Keratinocyte (primary cell): ENCODE measurements at regions not wholly inside any gene's neighbourhood (a gene's known extent, or its start where the extent isn't known, plus 50 kb on each side); places are given as distances from the start of the nearest gene placed in this dataset.

Experiments
- DNase-seq: peaks from one replicate; pipeline ENCODE4 v3.0.0-alpha.2; 2011; ENCODE audit warnings: low read depth, missing footprints, low spot score
- FAIRE-seq: peaks from 2 replicates; lab custom pipeline; 2011; peaks lifted over from hg19 to GRCh38; lab: Jason Lieb, UNC
- H2AFZ ChIP-seq: 2 replicates; pipeline ENCODE4 v1.6.0; 2012; ENCODE audit warnings: low read length, control low read depth, inconsistent platforms; ENCODE audit not compliant: control insufficient read depth
- H3K27ac ChIP-seq: 2 replicates; pipeline ENCODE4 v1.5.1; 2011; ENCODE audit warnings: low read length; ENCODE audit not compliant: control insufficient read depth, insufficient read depth
- H3K27me3 ChIP-seq: 3 replicates; pipeline ENCODE4 v1.6.0; 2011; ENCODE audit warnings: low read length; ENCODE audit not compliant: control insufficient read depth, insufficient read depth; ENCODE audit errors: extremely low read depth
- H3K36me3 ChIP-seq, 2 experiments: 2 replicates in 1 of 2; 3 replicates in 1 of 2; pipeline ENCODE4 v1.5.1; 2011; ENCODE audit warnings: low read length in 2 of 2, mild to moderate bottlenecking in 1 of 2; ENCODE audit not compliant: control insufficient read depth in 2 of 2, insufficient read depth in 2 of 2; ENCODE audit errors: extremely low read depth in 1 of 2
- H3K4me1 ChIP-seq: 3 replicates; pipeline ENCODE4 v1.5.1; 2011; ENCODE audit warnings: low read length; ENCODE audit not compliant: control insufficient read depth, insufficient read depth; ENCODE audit errors: extremely low read depth
- H3K4me2 ChIP-seq: 3 replicates; pipeline ENCODE4 v1.6.0; 2011; ENCODE audit warnings: low read depth, low read length; ENCODE audit not compliant: control insufficient read depth, insufficient read depth; ENCODE audit errors: extremely low read depth
- H3K4me3 ChIP-seq, 3 experiments: fragments of 200-600 bp in 1 of 3; sonication (generic) in 1 of 3; 2 replicates in 2 of 3; 3 replicates in 1 of 3; pipeline ENCODE4 v1.5.1; 2011 to 2016; ENCODE audit warnings: low read length in 3 of 3, mild to moderate bottlenecking in 3 of 3, control low read depth in 2 of 3, inconsistent platforms in 1 of 3, low read depth in 1 of 3, mixed read lengths in 1 of 3, mixed run types in 1 of 3, moderate library complexity in 1 of 3; ENCODE audit not compliant: control insufficient read depth in 2 of 3, insufficient read depth in 2 of 3; ENCODE audit errors: extremely low read depth in 1 of 3
- H3K79me2 ChIP-seq: 2 replicates; pipeline ENCODE4 v1.6.0; 2012; ENCODE audit warnings: low read length; ENCODE audit not compliant: control insufficient read depth, insufficient read depth
- H3K9ac ChIP-seq: 3 replicates; pipeline ENCODE4 v1.6.0; 2011; ENCODE audit warnings: low read length; ENCODE audit not compliant: control insufficient read depth, insufficient read depth; ENCODE audit errors: extremely low read depth
- H3K9me1 ChIP-seq: 3 replicates; pipeline ENCODE4 v1.6.0; 2011; ENCODE audit warnings: low read length; ENCODE audit not compliant: control insufficient read depth, insufficient read depth; ENCODE audit errors: extremely low read depth
- H3K9me3 ChIP-seq: 2 replicates; pipeline ENCODE4 v1.5.1; 2012; ENCODE audit warnings: low read depth, low read length; ENCODE audit not compliant: control insufficient read depth
- H4K20me1 ChIP-seq: 3 replicates; pipeline ENCODE4 v1.6.0; 2011; ENCODE audit warnings: low read length; ENCODE audit not compliant: control insufficient read depth, insufficient read depth; ENCODE audit errors: extremely low read depth
- EZH2 ChIP-seq: IDR thresholded peaks from one replicate; pipeline ENCODE4 v1.6.1; 2012; ENCODE audit warnings: inconsistent platforms, mild to moderate bottlenecking, low read length, moderate library complexity
- dilution Hi-C: fragments of 300-500 bp; cut with MboI; formaldehyde crosslinking; loops from one replicate; pipeline ENCODE4 v1.7.0; 2020; ENCODE audit warnings: low sequenced_read_pairs; ENCODE audit not compliant: extremely low pct_ligation_motif_present
- TF ChIP-seq, protein P1 (sequence below), 3 experiments: IDR thresholded peaks in 1 of 3; conservative IDR thresholded peaks in 1 of 3; optimal IDR thresholded peaks in 1 of 3; 2 replicates in 2 of 3; 3 replicates in 1 of 3; pipeline versions ENCODE3 to v1.5.1; 2011; ENCODE audit warnings: low read length in 3 of 3, mild to moderate bottlenecking in 3 of 3, moderate library complexity in 2 of 3, control low read depth in 1 of 3, inconsistent platforms in 1 of 3; ENCODE audit not compliant: insufficient read depth in 2 of 3; ENCODE audit errors: extremely low read depth in 1 of 3

DNA sequence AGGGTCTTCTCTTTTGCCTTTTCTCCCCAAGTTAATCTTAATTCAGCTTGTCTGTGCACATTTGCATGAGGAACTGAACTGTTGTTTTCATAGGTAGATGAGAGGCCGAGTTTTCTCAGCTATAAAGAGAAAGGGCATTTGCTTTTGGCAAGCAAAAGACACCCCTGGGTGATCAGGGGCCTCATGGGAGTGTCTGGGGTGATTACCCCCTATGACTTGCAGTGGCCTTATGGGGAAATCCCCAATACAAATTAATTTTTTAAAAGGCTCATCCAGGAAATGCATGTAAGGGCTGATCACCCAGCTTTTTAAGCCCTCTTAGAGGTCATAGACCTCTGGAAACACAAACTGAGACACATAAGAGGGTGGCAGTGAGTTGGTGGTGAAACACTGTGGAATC lies 56.4 kb upstream of the HMX1 start:
- Histone ChIP-seq H2AFZ (no peak overlapping the region), H3K9me3 (no peaks in the 10 kb centered on the region), H3K36me3 (no peaks in the 10 kb centered on the region), H3K9me1 (no peaks in the 10 kb centered on the region), H3K27me3 (no peaks in the 10 kb centered on the region), H3K9ac (no peak overlapping the region), H3K27ac (no peak overlapping the region), H4K20me1 (no peaks in the 10 kb centered on the region), H3K4me1 (no peaks in the 10 kb centered on the region), H3K4me2 (no peak overlapping the region), H3K79me2 (no peaks in the 10 kb centered on the region), H3K4me3 (no peak overlapping the region)
- FAIRE-seq: no peak
- TF ChIP-seq, protein P1, sequence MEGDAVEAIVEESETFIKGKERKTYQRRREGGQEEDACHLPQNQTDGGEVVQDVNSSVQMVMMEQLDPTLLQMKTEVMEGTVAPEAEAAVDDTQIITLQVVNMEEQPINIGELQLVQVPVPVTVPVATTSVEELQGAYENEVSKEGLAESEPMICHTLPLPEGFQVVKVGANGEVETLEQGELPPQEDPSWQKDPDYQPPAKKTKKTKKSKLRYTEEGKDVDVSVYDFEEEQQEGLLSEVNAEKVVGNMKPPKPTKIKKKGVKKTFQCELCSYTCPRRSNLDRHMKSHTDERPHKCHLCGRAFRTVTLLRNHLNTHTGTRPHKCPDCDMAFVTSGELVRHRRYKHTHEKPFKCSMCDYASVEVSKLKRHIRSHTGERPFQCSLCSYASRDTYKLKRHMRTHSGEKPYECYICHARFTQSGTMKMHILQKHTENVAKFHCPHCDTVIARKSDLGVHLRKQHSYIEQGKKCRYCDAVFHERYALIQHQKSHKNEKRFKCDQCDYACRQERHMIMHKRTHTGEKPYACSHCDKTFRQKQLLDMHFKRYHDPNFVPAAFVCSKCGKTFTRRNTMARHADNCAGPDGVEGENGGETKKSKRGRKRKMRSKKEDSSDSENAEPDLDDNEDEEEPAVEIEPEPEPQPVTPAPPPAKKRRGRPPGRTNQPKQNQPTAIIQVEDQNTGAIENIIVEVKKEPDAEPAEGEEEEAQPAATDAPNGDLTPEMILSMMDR (optimal IDR thresholded peaks at IDR 0.05 in 1 of 3, IDR thresholded peaks at IDR 0.05 in 1 of 3, conservative IDR thresholded peaks at IDR 0.05 in 1 of 3; ENCODE audit: extremely low read depth in 1 of 3, insufficient read depth in 2 of 3, low read length in 3 of 3): no peak
- TF ChIP-seq EZH2: no peak
- no peak for DNase-seq
- dilution Hi-C loops: no loop called here

DNA sequence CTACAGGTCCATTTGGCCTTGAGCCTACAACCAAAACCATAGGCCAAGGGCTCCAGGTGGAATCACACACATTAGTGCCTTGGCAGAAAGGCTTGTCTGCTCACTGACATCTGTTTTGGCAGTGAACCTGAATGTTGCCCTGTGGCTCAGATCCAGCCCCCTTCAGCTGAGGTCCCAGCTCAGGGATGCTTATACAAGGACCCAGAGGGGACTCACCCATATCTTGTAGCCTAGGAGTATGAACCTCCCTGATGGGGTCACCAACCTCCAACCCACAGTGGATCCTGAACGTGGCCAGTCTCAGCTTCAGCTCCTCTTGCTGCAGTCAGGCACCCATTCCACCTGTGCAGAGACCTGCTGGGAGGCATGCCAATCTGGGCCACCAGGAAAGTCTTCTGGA lies 50.8 kb upstream of the HMX1 start:
- FAIRE-seq: no peak
- dilution Hi-C loops: no loop called here

More for the DNA sequence above, 50.8 kb upstream of the HMX1 start:
- H3K4me3 ChIP-seq: no peak overlapping the region
- H3K9me1 ChIP-seq: no peaks in the 10 kb centered on the region
- no peak for DNase-seq
- no peak overlapping the region for H2AFZ ChIP-seq
- no peaks in the 10 kb centered on the region for H4K20me1 ChIP-seq
- no peaks in the 10 kb centered on the region for H3K36me3 ChIP-seq
- H3K27ac ChIP-seq: no peak overlapping the region
- TF ChIP-seq, protein P1 (optimal IDR thresholded peaks at IDR 0.05 in 1 of 3, IDR thresholded peaks at IDR 0.05 in 1 of 3, conservative IDR thresholded peaks at IDR 0.05 in 1 of 3; ENCODE audit: extremely low read depth in 1 of 3, insufficient read depth in 2 of 3, low read length in 3 of 3): no peak
- no peak for TF ChIP-seq EZH2
- H3K27me3 ChIP-seq: no peaks in the 10 kb centered on the region
- H3K9ac ChIP-seq: no peak overlapping the region
- H3K9me3 ChIP-seq: no peaks in the 10 kb centered on the region
- no peak overlapping the region for H3K4me2 ChIP-seq
- H3K79me2 ChIP-seq: no peaks in the 10 kb centered on the region
- no peaks in the 10 kb centered on the region for H3K4me1 ChIP-seq
